Pancreas (tissue), 10 donors: ENCODE measurements at regions not wholly inside any gene's neighbourhood (a gene's known extent, or its start where the extent isn't known, plus 50 kb on each side); places are given as distances from the start of the nearest gene placed in this dataset.
A peak's percentile ranks its signal among the peaks of the same experiment; 100 is the strongest.
"Not testable (repeated sequence)": the region's sequence is repeated elsewhere in the genome, so short reads cannot be mapped to it uniquely, and the experiment has no call there.

Source experiments
- ATAC-seq, 4 donors: fragments of 200-7000 bp; cut with Tn5 transposase; one replicate each; pipeline versions ENCODE4 v1.8.0 to v1.9.1; 2020; ENCODE audit warnings: mild to moderate bottlenecking in 4 of 4, moderate library complexity in 4 of 4
- DNase-seq, 6 donors: peaks; one replicate each; pipeline ENCODE4 v3.0.0-alpha.2; 2020
- FAIRE-seq: peaks from 2 replicates; lab custom pipeline; 2012; peaks lifted over from hg19 to GRCh38; lab: Jason Lieb, UNC
- H3K27ac ChIP-seq, 4 donors: fragments of 200-600 bp; sonication (generic); 1 replicate in 3 of 4; 2 replicates in 1 of 4; pipeline versions ENCODE4 v1.5.0 to v1.8.0; 2020
- H3K27me3 ChIP-seq, 4 donors: fragments of 200-600 bp; one replicate each; pipeline ENCODE4 v1.8.0; 2021
- H3K36me3 ChIP-seq, 3 donors: fragments of 200-600 bp; sonication (generic) in 1 of 3; one replicate each; pipeline versions ENCODE4 v1.5.0 to v1.8.0; 2020 to 2021
- H3K4me1 ChIP-seq, 3 donors: fragments of 200-600 bp; one replicate each; pipeline ENCODE4 v1.8.0; 2021
- H3K4me3 ChIP-seq, 4 donors: fragments of 200-600 bp; sonication (generic) in 2 of 4; one replicate each; pipeline versions ENCODE4 v1.5.0 to v1.8.0; 2020 to 2021
- H3K9me3 ChIP-seq, 4 donors: fragments of 200-600 bp; one replicate each; pipeline ENCODE4 v1.8.0; 2021
- CTCF ChIP-seq, 4 donors: fragments of 200-600 bp; sonication (generic) in 3 of 4; IDR thresholded peaks; one replicate each; pipeline versions ENCODE4 v1.5.0 to v1.8.0; 2021; ENCODE audit warnings: antibody characterized with exemption in 4 of 4
- WGBS, 2 donors: extraction: QIAGEN DNeasy Blood & Tissue Kit; methylation state at CpG; one replicate each; pipeline ENCODE4 v1.1.7; 2013; 5-methylcytosine and 5-hydroxymethylcytosine counted together
- intact Hi-C, 3 donors: fragments of 100-400 bp; cut with DNase I; formaldehyde crosslinking; loops; one replicate each; pipeline versions ENCODE4 v1.11.1 to v1.14.2; 2022
- donor health status: healthy with polysubstance abuse.
- donor health status: DM: no; HTN: no; CAD: no; lungs with moderate emphysema.
- donor health status: DM: no; HTN: no; CAD: no.
- donor health status: control.
- donor health status: control.
- donor health status: Bipolar disorder and iron deficiency.
- donor health status: DM: yes; HTN: yes; CAD: no.
- donor health status: DM: no; HTN: no; CAD: no.
- donor health status: DM: no; HTN: no; CAD: no.
- donor health status: DM: yes; HTN: yes; CAD: no.

- H3K4me1 ChIP-seq = no peaks in the 10 kb centered on the region
- H3K4me3 ChIP-seq = no peak overlapping the region
- no peaks in the 10 kb centered on the region for H3K9me3 ChIP-seq
- TF ChIP-seq CTCF (IDR thresholded peaks at IDR 0.05) = no peak
- H3K27me3 ChIP-seq = no peaks in the 10 kb centered on the region
- intact Hi-C loops = no loop called here
- no peak for FAIRE-seq
- WGBS, 2 donors = 11 to 15% methylated on average over 2 of the region's 2 CpGs
- no peak overlapping the region for H3K27ac ChIP-seq
- no peak for ATAC-seq
- H3K36me3 ChIP-seq = no peaks in the 10 kb centered on the region
- no peak for DNase-seq
Measured at GRCh38 chr1:14165371-14165801, 433.1 kb upstream of the KAZN start.

GRCh38 chr1:14167884-14168283 is 430.6 kb upstream of the KAZN start:
- no peaks in the 10 kb centered on the region for H3K9me3 ChIP-seq
- H3K27me3 ChIP-seq = no peaks in the 10 kb centered on the region
- H3K4me1 ChIP-seq = no peaks in the 10 kb centered on the region
- no peak overlapping the region for H3K4me3 ChIP-seq
- ATAC-seq (peak in 1 of 4 donors; percentile 58), FAIRE-seq (no peak), DNase-seq (no peak)
- no peak overlapping the region for H3K27ac ChIP-seq
- WGBS, 2 donors = 65 to 69% methylated on average over 10 of the region's 10 CpGs
- TF ChIP-seq CTCF (IDR thresholded peaks at IDR 0.05) = no peak
- intact Hi-C loops = no loop called here
- no peaks in the 10 kb centered on the region for H3K36me3 ChIP-seq

GRCh38 chr1:14168326-14169063 is 430.0 kb upstream of the KAZN start:
- ATAC-seq = no peak
- Histone ChIP-seq H3K27ac (no peak overlapping the region), H3K27me3 (no peaks in the 10 kb centered on the region), H3K4me3 (no peak overlapping the region), H3K9me3 (no peaks in the 10 kb centered on the region), H3K36me3 (no peaks in the 10 kb centered on the region), H3K4me1 (no peaks in the 10 kb centered on the region)
- DNase-seq = no peak
- intact Hi-C loops = no loop called here
- 75 to 83% methylated on average over 10 of the region's 10 CpGs for whole genome bisulfite sequencing, 2 donors
- no peak for FAIRE-seq
- TF ChIP-seq CTCF (IDR thresholded peaks at IDR 0.05) = no peak

GRCh38 chr1:14173598-14173997 is 424.9 kb upstream of the KAZN start:
- H3K4me3 ChIP-seq = no peak overlapping the region
- WGBS, 2 donors = 57 to 70% methylated on average over 5 of the region's 5 CpGs
- H3K9me3 ChIP-seq = no peaks in the 10 kb centered on the region
- H3K4me1 ChIP-seq = no peaks in the 10 kb centered on the region
- DNase-seq = no peak
- no peak for ATAC-seq
- no peak for FAIRE-seq
- intact Hi-C loops = no loop called here
- no peaks in the 10 kb centered on the region for H3K27me3 ChIP-seq
- no peak for TF ChIP-seq CTCF (IDR thresholded peaks at IDR 0.05)
- H3K27ac ChIP-seq = no peak overlapping the region
- no peaks in the 10 kb centered on the region for H3K36me3 ChIP-seq

GRCh38 chr1:14177866-14178265 is 420.6 kb upstream of the KAZN start:
- DNase-seq, H3K27ac ChIP-seq, H3K36me3 ChIP-seq, H3K4me1 ChIP-seq, ATAC-seq, H3K9me3 ChIP-seq, H3K27me3 ChIP-seq, H3K4me3 ChIP-seq, intact Hi-C loops, FAIRE-seq: not testable (repeated sequence)
- WGBS, 2 donors = 62 to 66% methylated on average over 5 of the region's 5 CpGs
